Keratinocyte (primary cell): ENCODE measurements at regions not wholly inside any gene's neighbourhood (a gene's known extent, or its start where the extent isn't known, plus 50 kb on each side); places are given as distances from the start of the nearest gene placed in this dataset.

ENCODE experiments used
- DNase-seq: peaks from one replicate; pipeline ENCODE4 v3.0.0-alpha.2; 2011; ENCODE audit warnings: low read depth, missing footprints, low spot score
- FAIRE-seq: peaks from 2 replicates; lab custom pipeline; 2011; peaks lifted over from hg19 to GRCh38; lab: Jason Lieb, UNC
- H2AFZ ChIP-seq: 2 replicates; pipeline ENCODE4 v1.6.0; 2012; ENCODE audit warnings: low read length, control low read depth, inconsistent platforms; ENCODE audit not compliant: control insufficient read depth
- H3K27ac ChIP-seq: 2 replicates; pipeline ENCODE4 v1.5.1; 2011; ENCODE audit warnings: low read length; ENCODE audit not compliant: control insufficient read depth, insufficient read depth
- H3K27me3 ChIP-seq: 3 replicates; pipeline ENCODE4 v1.6.0; 2011; ENCODE audit warnings: low read length; ENCODE audit not compliant: control insufficient read depth, insufficient read depth; ENCODE audit errors: extremely low read depth
- H3K36me3 ChIP-seq, 2 experiments: 2 replicates in 1 of 2; 3 replicates in 1 of 2; pipeline ENCODE4 v1.5.1; 2011; ENCODE audit warnings: low read length in 2 of 2, mild to moderate bottlenecking in 1 of 2; ENCODE audit not compliant: control insufficient read depth in 2 of 2, insufficient read depth in 2 of 2; ENCODE audit errors: extremely low read depth in 1 of 2
- H3K4me1 ChIP-seq: 3 replicates; pipeline ENCODE4 v1.5.1; 2011; ENCODE audit warnings: low read length; ENCODE audit not compliant: control insufficient read depth, insufficient read depth; ENCODE audit errors: extremely low read depth
- H3K4me2 ChIP-seq: 3 replicates; pipeline ENCODE4 v1.6.0; 2011; ENCODE audit warnings: low read depth, low read length; ENCODE audit not compliant: control insufficient read depth, insufficient read depth; ENCODE audit errors: extremely low read depth
- H3K4me3 ChIP-seq, 3 experiments: fragments of 200-600 bp in 1 of 3; sonication (generic) in 1 of 3; 2 replicates in 2 of 3; 3 replicates in 1 of 3; pipeline ENCODE4 v1.5.1; 2011 to 2016; ENCODE audit warnings: low read length in 3 of 3, mild to moderate bottlenecking in 3 of 3, control low read depth in 2 of 3, inconsistent platforms in 1 of 3, low read depth in 1 of 3, mixed read lengths in 1 of 3, mixed run types in 1 of 3, moderate library complexity in 1 of 3; ENCODE audit not compliant: control insufficient read depth in 2 of 3, insufficient read depth in 2 of 3; ENCODE audit errors: extremely low read depth in 1 of 3
- H3K79me2 ChIP-seq: 2 replicates; pipeline ENCODE4 v1.6.0; 2012; ENCODE audit warnings: low read length; ENCODE audit not compliant: control insufficient read depth, insufficient read depth
- H3K9ac ChIP-seq: 3 replicates; pipeline ENCODE4 v1.6.0; 2011; ENCODE audit warnings: low read length; ENCODE audit not compliant: control insufficient read depth, insufficient read depth; ENCODE audit errors: extremely low read depth
- H3K9me1 ChIP-seq: 3 replicates; pipeline ENCODE4 v1.6.0; 2011; ENCODE audit warnings: low read length; ENCODE audit not compliant: control insufficient read depth, insufficient read depth; ENCODE audit errors: extremely low read depth
- H3K9me3 ChIP-seq: 2 replicates; pipeline ENCODE4 v1.5.1; 2012; ENCODE audit warnings: low read depth, low read length; ENCODE audit not compliant: control insufficient read depth
- H4K20me1 ChIP-seq: 3 replicates; pipeline ENCODE4 v1.6.0; 2011; ENCODE audit warnings: low read length; ENCODE audit not compliant: control insufficient read depth, insufficient read depth; ENCODE audit errors: extremely low read depth
- CTCF ChIP-seq, 3 experiments: IDR thresholded peaks in 1 of 3; conservative IDR thresholded peaks in 1 of 3; optimal IDR thresholded peaks in 1 of 3; 2 replicates in 2 of 3; 3 replicates in 1 of 3; pipeline versions ENCODE3 to v1.5.1; 2011; ENCODE audit warnings: low read length in 3 of 3, mild to moderate bottlenecking in 3 of 3, moderate library complexity in 2 of 3, control low read depth in 1 of 3, inconsistent platforms in 1 of 3; ENCODE audit not compliant: insufficient read depth in 2 of 3; ENCODE audit errors: extremely low read depth in 1 of 3
- EZH2 ChIP-seq: IDR thresholded peaks from one replicate; pipeline ENCODE4 v1.6.1; 2012; ENCODE audit warnings: inconsistent platforms, mild to moderate bottlenecking, low read length, moderate library complexity
- dilution Hi-C: fragments of 300-500 bp; cut with MboI; formaldehyde crosslinking; loops from one replicate; pipeline ENCODE4 v1.7.0; 2020; ENCODE audit warnings: low sequenced_read_pairs; ENCODE audit not compliant: extremely low pct_ligation_motif_present

DNA sequence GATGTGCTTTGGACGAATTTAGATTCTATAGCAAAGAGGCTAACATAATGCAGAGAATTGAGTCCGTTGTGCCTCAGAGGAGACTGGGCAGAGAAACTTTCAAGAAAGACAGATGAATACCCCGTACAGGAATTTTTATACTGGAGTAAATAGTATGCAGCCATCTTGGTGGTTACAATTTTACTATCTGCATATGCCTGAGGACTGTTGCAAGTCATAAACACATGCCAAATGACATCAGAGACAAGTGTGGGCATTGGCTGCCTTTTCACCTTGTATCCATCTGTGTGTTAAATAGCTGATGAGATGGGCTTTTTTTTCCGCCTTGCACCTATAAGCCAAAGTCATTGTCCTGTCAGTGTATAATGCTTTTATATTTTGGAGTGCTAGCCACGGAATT is 267.5 kb upstream of the SP4 start:
- no peak for TF ChIP-seq EZH2
- no peak for TF ChIP-seq CTCF (optimal IDR thresholded peaks at IDR 0.05 in 1 of 3, IDR thresholded peaks at IDR 0.05 in 1 of 3, conservative IDR thresholded peaks at IDR 0.05 in 1 of 3; ENCODE audit: extremely low read depth in 1 of 3, insufficient read depth in 2 of 3, low read length in 3 of 3)
- Histone ChIP-seq H3K9me1 (no peaks in the 10 kb centered on the region), H3K79me2 (no peaks in the 10 kb centered on the region), H3K9me3 (no peaks in the 10 kb centered on the region), H3K4me3 (no peak overlapping the region), H4K20me1 (no peaks in the 10 kb centered on the region), H3K36me3 (no peaks in the 10 kb centered on the region), H2AFZ (no peak overlapping the region), H3K27ac (no peak overlapping the region), H3K4me1 (no peaks in the 10 kb centered on the region), H3K4me2 (no peak overlapping the region), H3K27me3 (no peaks in the 10 kb centered on the region), H3K9ac (no peak overlapping the region)
- dilution Hi-C loops = no loop called here
- no peak for FAIRE-seq
- DNase-seq = no peak

DNA sequence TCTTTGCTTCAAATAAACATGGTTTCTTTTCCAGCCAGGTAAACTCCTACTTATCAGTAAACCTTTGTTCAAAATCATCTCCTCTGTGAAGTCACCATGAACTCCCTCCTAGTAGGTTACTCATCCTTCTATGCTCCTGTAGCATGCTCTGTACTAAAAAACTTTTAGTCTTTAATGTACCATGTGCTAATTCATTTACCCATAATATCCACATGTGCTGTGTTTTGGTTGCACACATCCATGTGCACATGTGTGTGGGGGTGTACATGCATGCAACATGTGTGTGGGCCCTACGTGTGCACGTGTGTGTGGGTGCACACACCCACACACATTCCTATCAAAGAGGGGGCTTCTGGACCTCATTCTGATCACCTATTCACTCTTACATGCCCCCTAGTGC is 259.9 kb upstream of the SP4 start:
- no peak overlapping the region for H2AFZ ChIP-seq
- no peak overlapping the region for H3K27ac ChIP-seq
- TF ChIP-seq CTCF (optimal IDR thresholded peaks at IDR 0.05 in 1 of 3, IDR thresholded peaks at IDR 0.05 in 1 of 3, conservative IDR thresholded peaks at IDR 0.05 in 1 of 3; ENCODE audit: extremely low read depth in 1 of 3, insufficient read depth in 2 of 3, low read length in 3 of 3) (no peak), EZH2 (no peak)
- H3K79me2 ChIP-seq = no peaks in the 10 kb centered on the region
- FAIRE-seq (no peak), DNase-seq (no peak)
- dilution Hi-C loops = no loop called here
- no peak overlapping the region for H3K9ac ChIP-seq
- no peaks in the 10 kb centered on the region for H3K27me3 ChIP-seq
- no peak overlapping the region for H3K4me3 ChIP-seq
- no peak overlapping the region for H3K4me2 ChIP-seq
- no peaks in the 10 kb centered on the region for H3K9me3 ChIP-seq
- H3K36me3 ChIP-seq = no peaks in the 10 kb centered on the region
- no peaks in the 10 kb centered on the region for H3K4me1 ChIP-seq
- no peaks in the 10 kb centered on the region for H4K20me1 ChIP-seq
- H3K9me1 ChIP-seq = no peaks in the 10 kb centered on the region
